ENCODE measurements at regions not wholly inside any gene's neighbourhood (a gene's known extent, or its start where the extent isn't known, plus 50 kb on each side); places are given as distances from the start of the nearest gene placed in this dataset.

GRCh38 chr10:29882766-29883165, 176.6 kb downstream of the JCAD start:
- H2AFZ ChIP-seq (ENCODE audit: low read length) = no peak overlapping the region
- H3K27me3 ChIP-seq (ENCODE audit: insufficient read depth, low read length) = no peaks in the 10 kb centered on the region
- Mint-ChIP-seq H3K36me3 (ENCODE audit: insufficient read depth in 1 of 3, low read depth in 3 of 3) (no peaks in the 10 kb centered on the region), H3K27ac (no peak overlapping the region), H3K9me3 (no peaks in the 10 kb centered on the region; a peak in 1 of 5 replicates), H3K27me3 (ENCODE audit: low read depth) (peaks cover 7% of the 10 kb centered on the region), H3K4me1 (no peaks in the 10 kb centered on the region), H3K4me3 (no peak overlapping the region)
- no CpG with 5 or more reads among the region's 7 CpGs for WGBS (ENCODE audit: extremely low coverage, insufficient read length, low lambda C conversion rate)
- no peaks in the 10 kb centered on the region for H4K20me1 ChIP-seq (ENCODE audit: control insufficient read depth, insufficient read depth, insufficient read length)
- no peak overlapping the region for H2BK20ac ChIP-seq (ENCODE audit: low read depth, low read length, poor library complexity, severe bottlenecking)
- H4K5ac ChIP-seq (ENCODE audit: insufficient read length, low read depth, low read length) = no peak overlapping the region
- H3K18ac ChIP-seq (ENCODE audit: insufficient read length, low read depth, low read length) = no peak overlapping the region
- no peak overlapping the region for H2BK12ac ChIP-seq (ENCODE audit: insufficient read length, low read depth, low read length)
- H2BK15ac ChIP-seq (ENCODE audit: low read depth, low read length) = no peak overlapping the region
- H3K9ac ChIP-seq (ENCODE audit: extremely low read depth, insufficient read length, low read length) = no peak overlapping the region
- no peak overlapping the region for H2BK120ac ChIP-seq (ENCODE audit: low read depth, low read length, poor library complexity, severe bottlenecking)
- no peaks in the 10 kb centered on the region for H3K4me1 ChIP-seq (ENCODE audit: insufficient read depth, low read length)
- no peak overlapping the region for H3K56ac ChIP-seq (ENCODE audit: insufficient read length, low read depth, low read length)
- no peaks in the 10 kb centered on the region for H3K23me2 ChIP-seq (ENCODE audit: insufficient read length, low read depth, low read length, poor library complexity, severe bottlenecking)
- no peak overlapping the region for H3T11ph ChIP-seq (ENCODE audit: low read length)
- no peak overlapping the region for H3K27ac ChIP-seq (ENCODE audit: insufficient read length, low read depth, low read length)
- H3K4ac ChIP-seq (ENCODE audit: low read depth, low read length) = no peak overlapping the region
- no peak overlapping the region for H4K91ac ChIP-seq (ENCODE audit: insufficient read length, low read depth, low read length)
- no peak overlapping the region for H2AK5ac ChIP-seq (ENCODE audit: insufficient read length, low read length)
- H3K14ac ChIP-seq (ENCODE audit: insufficient read depth, low read length) = no peak overlapping the region
- no peaks in the 10 kb centered on the region for H3K79me1 ChIP-seq (ENCODE audit: insufficient read depth, low read depth, low read length, poor library complexity, severe bottlenecking)
- no peaks in the 10 kb centered on the region for H3K79me2 ChIP-seq (ENCODE audit: insufficient read depth, low read length)
- no peak for DNase-seq
- no peak for TF ChIP-seq CTCF (conservative IDR thresholded peaks at IDR 0.05)
- no peak overlapping the region for H4K8ac ChIP-seq (replicated peaks; ENCODE audit: insufficient read length, low read depth, low read length)
- H3K9me3 ChIP-seq (ENCODE audit: control insufficient read depth, low read depth, low read length) = no peaks in the 10 kb centered on the region
- no peak overlapping the region for H3K4me2 ChIP-seq (ENCODE audit: insufficient read depth, insufficient read length, low read length)
- no peak overlapping the region for H3K23ac ChIP-seq (ENCODE audit: insufficient read length, low read depth, low read length)
- no peak overlapping the region for H2BK5ac ChIP-seq (ENCODE audit: insufficient read length, low read length)
